ENCODE measurements at regions not wholly inside any gene's neighbourhood (a gene's known extent, or its start where the extent isn't known, plus 50 kb on each side); places are given as distances from the start of the nearest gene placed in this dataset.
"Not testable (repeated sequence)": the region's sequence is repeated elsewhere in the genome, so short reads cannot be mapped to it uniquely, and the experiment has no call there.

- TF ChIP-seq, protein P1, sequence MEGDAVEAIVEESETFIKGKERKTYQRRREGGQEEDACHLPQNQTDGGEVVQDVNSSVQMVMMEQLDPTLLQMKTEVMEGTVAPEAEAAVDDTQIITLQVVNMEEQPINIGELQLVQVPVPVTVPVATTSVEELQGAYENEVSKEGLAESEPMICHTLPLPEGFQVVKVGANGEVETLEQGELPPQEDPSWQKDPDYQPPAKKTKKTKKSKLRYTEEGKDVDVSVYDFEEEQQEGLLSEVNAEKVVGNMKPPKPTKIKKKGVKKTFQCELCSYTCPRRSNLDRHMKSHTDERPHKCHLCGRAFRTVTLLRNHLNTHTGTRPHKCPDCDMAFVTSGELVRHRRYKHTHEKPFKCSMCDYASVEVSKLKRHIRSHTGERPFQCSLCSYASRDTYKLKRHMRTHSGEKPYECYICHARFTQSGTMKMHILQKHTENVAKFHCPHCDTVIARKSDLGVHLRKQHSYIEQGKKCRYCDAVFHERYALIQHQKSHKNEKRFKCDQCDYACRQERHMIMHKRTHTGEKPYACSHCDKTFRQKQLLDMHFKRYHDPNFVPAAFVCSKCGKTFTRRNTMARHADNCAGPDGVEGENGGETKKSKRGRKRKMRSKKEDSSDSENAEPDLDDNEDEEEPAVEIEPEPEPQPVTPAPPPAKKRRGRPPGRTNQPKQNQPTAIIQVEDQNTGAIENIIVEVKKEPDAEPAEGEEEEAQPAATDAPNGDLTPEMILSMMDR (IDR thresholded peaks at IDR 0.05; ENCODE audit: control extremely low read depth, extremely low read depth, low read depth, missing control alignments) = no peak
- DNase-seq (ENCODE audit: extremely low spot score) = no peak
- ChIA-PET POLR2A (no interaction called here), CTCF (interaction anchor here (1.4 kb wide), 1 partner anchor 9 kb away, joined by 6 read pairs; no protein-coding TSS in a partner anchor)
Observed at GRCh38 chr5:38615042-38615441, 58.6 kb upstream of the LIFR start.

- TF ChIP-seq, protein P1 (IDR thresholded peaks at IDR 0.05; ENCODE audit: control extremely low read depth, extremely low read depth, low read depth, missing control alignments) = no peak
Observed at GRCh38 chr5:38615981-38616451, 59.6 kb upstream of the LIFR start.

GRCh38 chr5:38618154-38618553 is 61.7 kb upstream of the LIFR start:
- TF ChIP-seq, protein P1 (IDR thresholded peaks at IDR 0.05; ENCODE audit: control extremely low read depth, extremely low read depth, low read depth, missing control alignments) = no peak
- ChIA-PET POLR2A (no interaction called here), CTCF (no interaction called here)
- no peak for DNase-seq (ENCODE audit: extremely low spot score)

More at GRCh38 chr5:38615981-38616451, 59.6 kb upstream of the LIFR start:
- POLR2A ChIA-PET = no interaction called here
- CTCF ChIA-PET = no interaction called here
- no peak for DNase-seq (ENCODE audit: extremely low spot score)

DNA sequence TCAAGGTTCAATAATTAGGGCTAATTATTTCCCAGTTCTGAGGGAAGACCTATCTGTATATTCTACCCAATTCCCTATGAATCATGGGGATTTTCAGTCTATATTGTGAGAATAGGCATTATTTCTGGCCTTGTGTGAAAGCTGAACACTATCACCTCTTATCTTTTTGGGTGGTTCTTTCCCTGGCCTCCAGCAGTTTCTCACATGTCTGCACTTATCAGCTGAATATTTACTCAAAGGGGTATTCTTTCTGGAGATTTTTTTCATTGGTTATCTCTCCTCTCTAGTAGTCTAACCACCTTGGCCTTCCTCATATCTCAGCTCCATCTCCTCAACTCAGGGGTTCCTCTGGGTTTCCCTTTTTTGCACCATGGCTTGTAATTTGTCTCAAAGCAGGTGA is 64.9 kb upstream of the LIFR start:
- POLR2A ChIA-PET = no interaction called here
- CTCF ChIA-PET = no interaction called here

GRCh38 chr5:38621840-38622437 is 65.5 kb upstream of the LIFR start:
- POLR2A ChIA-PET = no interaction called here
- CTCF ChIA-PET = interaction anchor here (1.5 kb wide), 1 partner anchor 154 kb away, joined by 3 read pairs; no protein-coding TSS in a partner anchor
- no peak for DNase-seq (ENCODE audit: extremely low spot score)
- TF ChIP-seq, protein P1 (IDR thresholded peaks at IDR 0.05; ENCODE audit: control extremely low read depth, extremely low read depth, low read depth, missing control alignments) = no peak

More for the DNA sequence above, 64.9 kb upstream of the LIFR start:
- no peak for DNase-seq (ENCODE audit: extremely low spot score)
- TF ChIP-seq, protein P1 (IDR thresholded peaks at IDR 0.05; ENCODE audit: control extremely low read depth, extremely low read depth, low read depth, missing control alignments) = no peak

DNA sequence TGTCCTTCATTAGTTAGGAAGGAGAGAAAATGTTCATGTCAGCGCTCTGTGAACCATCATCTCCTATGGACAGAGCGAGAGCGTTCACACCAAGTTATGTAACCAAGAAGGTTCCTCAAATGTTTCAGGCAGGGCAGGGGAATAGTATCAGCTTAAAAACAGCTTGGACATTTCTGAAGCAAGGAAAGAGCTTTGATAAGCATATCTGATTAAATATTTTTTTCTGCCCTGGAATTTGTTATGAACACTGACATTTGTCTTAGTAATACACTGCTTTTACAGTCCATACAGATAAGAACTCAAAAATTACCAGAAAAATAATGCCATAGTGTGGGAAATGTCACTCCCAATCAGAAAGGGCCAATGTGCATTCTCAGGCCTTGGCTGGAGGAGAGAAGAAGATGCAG is 66.3 kb upstream of the LIFR start:
- ChIA-PET POLR2A (no interaction called here), CTCF (interaction anchor here (1.5 kb wide), 1 partner anchor 153 kb away, joined by 3 read pairs; no protein-coding TSS in a partner anchor)
- DNase-seq (ENCODE audit: extremely low spot score) = no peak
- TF ChIP-seq, protein P1 (IDR thresholded peaks at IDR 0.05; ENCODE audit: control extremely low read depth, extremely low read depth, low read depth, missing control alignments) = no peak

DNA sequence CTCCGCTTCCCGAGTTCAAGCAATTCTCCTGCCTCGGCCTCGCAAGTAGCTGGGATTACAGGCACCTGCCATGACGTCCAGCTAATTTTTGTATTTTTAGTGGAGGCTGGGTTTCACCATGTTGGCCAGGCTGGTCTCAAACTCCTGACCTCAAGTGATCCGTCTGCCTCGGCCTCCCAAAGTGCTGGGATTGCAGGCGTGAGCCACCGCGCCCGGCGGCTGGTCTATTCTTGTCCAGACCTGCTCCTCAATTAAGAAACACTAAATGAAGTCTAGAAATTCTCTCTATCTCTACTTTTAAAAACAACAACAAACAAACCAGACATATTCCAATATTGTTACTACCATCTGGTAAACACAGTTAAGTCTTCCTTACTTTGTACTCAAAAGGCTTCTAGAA is 68.1 kb upstream of the LIFR start:
- CTCF ChIA-PET = interaction anchor here (1.6 kb wide), 1 partner anchor 10 kb away, joined by 6 read pairs; no protein-coding TSS in a partner anchor

DNA sequence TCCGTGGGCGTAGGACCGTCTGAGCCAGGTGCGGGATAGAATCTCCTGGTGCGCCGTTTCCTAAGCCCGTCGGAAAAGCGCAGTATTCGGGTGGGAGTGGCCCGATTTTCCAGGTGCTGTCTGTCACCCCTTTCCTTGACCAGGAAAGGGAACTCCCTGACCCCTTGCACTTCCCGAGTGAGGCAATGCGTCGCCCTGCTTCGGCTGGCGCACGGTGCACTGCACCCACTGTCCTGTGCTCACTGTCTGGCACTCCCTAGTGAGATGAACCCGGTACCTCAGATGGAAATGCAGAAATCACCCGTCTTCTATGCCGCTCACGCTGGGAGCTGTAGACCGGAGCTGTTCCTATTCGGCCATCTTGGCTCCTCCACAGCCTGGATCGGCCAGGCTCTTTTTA is 74.9 kb upstream of the LIFR start:
- CTCF ChIA-PET; POLR2A ChIA-PET; DNase-seq (ENCODE audit: extremely low spot score): not testable (repeated sequence)

More for the DNA sequence above, 68.1 kb upstream of the LIFR start:
- DNase-seq (ENCODE audit: extremely low spot score); POLR2A ChIA-PET: not testable (repeated sequence)

Data from GM10248 (cell line).